Endodermal cell (in vitro differentiated cells): ENCODE measurements at regions not wholly inside any gene's neighbourhood (a gene's known extent, or its start where the extent isn't known, plus 50 kb on each side); places are given as distances from the start of the nearest gene placed in this dataset.

Experiments
- DNase-seq: peaks from one replicate; pipeline ENCODE4 v3.0.0-alpha.2; 2017
- H3K27ac ChIP-seq: 2 replicates; pipeline ENCODE4 v1.5.1; 2013; ENCODE audit warnings: mild to moderate bottlenecking, low read depth, low read length, moderate library complexity
- H3K27me3 ChIP-seq: 2 replicates; pipeline ENCODE4 v1.6.1; 2013; ENCODE audit warnings: mild to moderate bottlenecking, low read length, moderate library complexity; ENCODE audit not compliant: insufficient read depth, control insufficient read depth, poor library complexity, severe bottlenecking
- H3K36me3 ChIP-seq: 2 replicates; pipeline ENCODE4 v1.7.0; 2013; ENCODE audit warnings: mild to moderate bottlenecking, low read length, moderate library complexity; ENCODE audit not compliant: control insufficient read depth, insufficient read depth
- H3K4me1 ChIP-seq: one replicate; pipeline ENCODE4 v1.7.0; 2013; ENCODE audit warnings: low read length; ENCODE audit not compliant: control insufficient read depth, insufficient read depth
- H3K4me3 ChIP-seq: 2 replicates; pipeline ENCODE4 v1.5.1; 2013; ENCODE audit warnings: mild to moderate bottlenecking, low read length, moderate library complexity
- H3K9ac ChIP-seq: 2 replicates; pipeline ENCODE4 v1.6.1; 2013; ENCODE audit warnings: mild to moderate bottlenecking, low read length, moderate library complexity; ENCODE audit not compliant: poor library complexity, severe bottlenecking; ENCODE audit errors: extremely low read depth
- H3K9me3 ChIP-seq: 2 replicates; pipeline ENCODE4 v1.6.1; 2013; ENCODE audit warnings: mild to moderate bottlenecking, low read length, moderate library complexity; ENCODE audit not compliant: control insufficient read depth
- H3K27ac Mint-ChIP-seq: 2 replicates; pipeline ENCODE4 v1.8.0; 2020; ENCODE audit warnings: mixed read lengths
- H3K27me3 Mint-ChIP-seq: 2 replicates; pipeline ENCODE4 v1.8.0; 2021; ENCODE audit warnings: mild to moderate bottlenecking, mixed read lengths; ENCODE audit not compliant: insufficient read depth
- H3K36me3 Mint-ChIP-seq: 2 replicates; pipeline ENCODE4 v1.8.0; 2020; ENCODE audit warnings: low read depth, mixed read lengths
- H3K4me1 Mint-ChIP-seq: 2 replicates; pipeline ENCODE4 v1.8.0; 2020; ENCODE audit warnings: mixed read lengths
- H3K4me3 Mint-ChIP-seq: 2 replicates; pipeline ENCODE4 v1.8.0; 2020; ENCODE audit warnings: mild to moderate bottlenecking, moderate library complexity, mixed read lengths
- H3K9me3 Mint-ChIP-seq: 2 replicates; pipeline ENCODE4 v1.8.0; 2020; ENCODE audit warnings: mild to moderate bottlenecking, mixed read lengths
- CTCF ChIP-seq: fragments of 200-600 bp; sonication (generic); conservative IDR thresholded peaks from 2 replicates; pipeline ENCODE4 v1.5.0; 2021; ENCODE audit warnings: antibody characterized with exemption, mild to moderate bottlenecking
- WGBS, 2 experiments: methylation state at CpG; one replicate each; pipeline versions ENCODE4 v1.1.5 to v1.1.7; 2013; ENCODE audit warnings: missing lambda C conversion rate in 2 of 2, mixed read lengths in 1 of 2; ENCODE audit not compliant: insufficient coverage in 1 of 2, insufficient read length in 1 of 2; 5-methylcytosine and 5-hydroxymethylcytosine counted together

GRCh38 chr5:121711416-121711815, 140.3 kb upstream of the FTMT start:
- no peaks in the 10 kb centered on the region for H3K36me3 Mint-ChIP-seq
- no peak overlapping the region for H3K27ac Mint-ChIP-seq
- Histone ChIP-seq H3K27ac (no peak overlapping the region), H3K4me1 (no peaks in the 10 kb centered on the region), H3K9ac (no peak overlapping the region), H3K9me3 (no peaks in the 10 kb centered on the region), H3K27me3 (no peaks in the 10 kb centered on the region), H3K36me3 (no peaks in the 10 kb centered on the region), H3K4me3 (no peak overlapping the region)
- H3K4me3 Mint-ChIP-seq, result no peak overlapping the region
- no peaks in the 10 kb centered on the region for H3K4me1 Mint-ChIP-seq
- DNase-seq, result no peak
- TF ChIP-seq CTCF, result no peak
- H3K27me3 Mint-ChIP-seq, result no peaks in the 10 kb centered on the region
- no peaks in the 10 kb centered on the region for H3K9me3 Mint-ChIP-seq

GRCh38 chr5:121719255-121719654, 132.4 kb upstream of the FTMT start:
- no peak for TF ChIP-seq CTCF
- no peaks in the 10 kb centered on the region for H3K36me3 ChIP-seq
- H3K4me3 ChIP-seq, result no peak overlapping the region
- WGBS, 2 experiments, result 100% methylated on average over 2 of the region's 2 CpGs
- Mint-ChIP-seq H3K36me3 (no peaks in the 10 kb centered on the region), H3K4me1 (no peaks in the 10 kb centered on the region), H3K9me3 (peaks cover 3% of the 10 kb centered on the region), H3K4me3 (no peak overlapping the region), H3K27ac (no peak overlapping the region), H3K27me3 (no peaks in the 10 kb centered on the region)
- H3K9me3 ChIP-seq, result no peaks in the 10 kb centered on the region
- H3K27ac ChIP-seq, result no peak overlapping the region
- no peak overlapping the region for H3K9ac ChIP-seq
- no peaks in the 10 kb centered on the region for H3K27me3 ChIP-seq
- H3K4me1 ChIP-seq, result no peaks in the 10 kb centered on the region
- no peak for DNase-seq

GRCh38 chr5:121725450-121725849, 126.2 kb upstream of the FTMT start:
- peaks cover 3% of the 10 kb centered on the region for H3K9me3 Mint-ChIP-seq
- no peaks in the 10 kb centered on the region for H3K9me3 ChIP-seq
- H3K27me3 ChIP-seq, result no peaks in the 10 kb centered on the region
- H3K36me3 Mint-ChIP-seq, result no peaks in the 10 kb centered on the region
- H3K27ac Mint-ChIP-seq, result no peak overlapping the region
- DNase-seq, result no peak
- H3K4me1 Mint-ChIP-seq, result no peaks in the 10 kb centered on the region
- H3K4me1 ChIP-seq, result peaks cover 8% of the 10 kb centered on the region
- no peak for TF ChIP-seq CTCF
- no peaks in the 10 kb centered on the region for H3K36me3 ChIP-seq
- H3K9ac ChIP-seq, result no peak overlapping the region
- 80 to 88% methylated on average over 1 of the region's 1 CpG for WGBS, 2 experiments
- no peak overlapping the region for H3K4me3 Mint-ChIP-seq
- H3K27me3 Mint-ChIP-seq, result no peaks in the 10 kb centered on the region
- no peak overlapping the region for H3K4me3 ChIP-seq
- H3K27ac ChIP-seq, result no peak overlapping the region
